ENCODE measurements at regions not wholly inside any gene's neighbourhood (a gene's known extent, or its start where the extent isn't known, plus 50 kb on each side); places are given as distances from the start of the nearest gene placed in this dataset.

- no peak for TF ChIP-seq POLR2A (IDR thresholded peaks at IDR 0.05)
- TF ChIP-seq CTCF (IDR thresholded peaks at IDR 0.05), result no peak
Observed at GRCh38 chr3:34686541-34686940, 888.1 kb downstream of the PDCD6IP start.
